Posterior cingulate gyrus (tissue), 11 donors: ENCODE measurements at regions not wholly inside any gene's neighbourhood (a gene's known extent, or its start where the extent isn't known, plus 50 kb on each side); places are given as distances from the start of the nearest gene placed in this dataset.
A peak's percentile ranks its signal among the peaks of the same experiment; 100 is the strongest.

Source experiments
- DNase-seq, 10 donors: peaks; one replicate each; pipeline versions ENCODE4 v3.0.0 to v3.0.0-alpha.2; 2020 to 2021; ENCODE audit warnings: mixed read lengths in 3 of 10
- intact Hi-C: fragments of 100-400 bp; cut with DNase I; formaldehyde crosslinking; loops from one replicate; pipeline ENCODE4 v1.15.1; 2023

DNA sequence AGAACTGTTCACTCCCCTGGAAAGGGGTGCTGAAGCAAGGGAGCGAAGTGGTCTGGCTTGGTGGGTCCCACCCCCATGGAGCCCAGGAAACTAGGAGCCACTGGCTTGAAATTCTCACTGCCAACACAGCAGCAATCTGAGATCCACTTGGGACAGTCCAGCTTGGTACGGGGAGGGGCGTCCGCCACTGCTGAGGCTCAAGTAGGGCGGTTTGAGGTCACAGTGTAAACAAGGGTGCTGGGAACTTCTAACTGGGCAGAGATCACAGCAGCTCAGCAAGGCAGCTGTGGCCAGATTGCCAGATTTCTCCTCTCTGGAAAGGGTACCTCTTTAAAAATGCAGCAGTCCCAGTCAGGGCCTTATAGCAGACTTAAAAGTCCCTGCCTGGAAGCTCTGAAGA lies 53.9 kb upstream of the GALNTL6 start:
- DNase-seq: no peak
- intact Hi-C loops: no loop called here

GRCh38 chr4:171751538-171751937 lies 61.7 kb upstream of the GALNTL6 start:
- intact Hi-C loops: no loop called here
- no peak for DNase-seq

- intact Hi-C loops: no loop called here
- DNase-seq: no peak
Measured at GRCh38 chr4:171746418-171746817, 66.8 kb upstream of the GALNTL6 start.

GRCh38 chr4:171742436-171742835 lies 70.8 kb upstream of the GALNTL6 start:
- intact Hi-C loops: no loop called here
- no peak for DNase-seq

DNA sequence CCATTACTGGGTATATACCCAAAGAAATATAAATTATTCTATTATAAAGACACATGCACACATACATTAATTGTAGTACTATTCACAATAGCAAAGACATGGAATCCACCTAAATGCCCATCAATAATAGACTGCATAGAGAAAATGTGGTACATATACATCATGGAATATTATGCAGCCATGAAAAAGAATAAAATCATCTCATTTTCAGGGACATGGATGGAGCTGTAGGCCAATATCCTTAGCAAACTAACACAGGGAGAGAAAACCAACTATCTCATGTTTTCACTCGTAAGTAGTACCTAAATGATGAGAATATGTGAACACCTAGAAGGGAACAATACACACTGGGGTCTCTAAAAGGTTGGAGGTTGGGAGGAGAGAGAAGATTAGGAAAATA lies 86.0 kb upstream of the GALNTL6 start:
- intact Hi-C loops: no loop called here

GRCh38 chr4:171721937-171722336 lies 91.3 kb upstream of the GALNTL6 start:
- no peak for DNase-seq
- intact Hi-C loops: no loop called here

More for the DNA sequence above, 86.0 kb upstream of the GALNTL6 start:
- no peak for DNase-seq

- DNase-seq: no peak
- intact Hi-C loops: no loop called here
Measured at GRCh38 chr4:171719691-171720090, 93.5 kb upstream of the GALNTL6 start.

DNA sequence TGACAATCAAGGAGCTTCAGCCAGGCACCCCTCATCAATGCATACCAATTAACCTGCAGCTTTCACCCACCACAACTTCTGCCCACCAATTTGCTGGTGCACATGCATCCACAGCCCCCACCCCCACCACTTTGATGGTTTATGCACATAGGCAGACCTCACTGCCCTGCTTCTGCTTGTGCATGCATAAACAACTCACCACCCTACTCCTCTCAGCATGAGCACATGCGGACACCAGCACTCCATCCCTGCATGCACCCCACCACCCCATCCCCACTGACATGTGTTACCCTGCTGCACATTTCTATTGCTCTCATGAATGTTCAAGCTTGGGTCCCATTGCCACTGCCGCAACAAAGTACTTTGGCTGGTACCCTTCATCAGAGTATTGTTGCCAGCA lies 94.5 kb upstream of the GALNTL6 start:
- DNase-seq: peak in 1 of 10 donors; percentile 42
- intact Hi-C loops: no loop called here

DNA sequence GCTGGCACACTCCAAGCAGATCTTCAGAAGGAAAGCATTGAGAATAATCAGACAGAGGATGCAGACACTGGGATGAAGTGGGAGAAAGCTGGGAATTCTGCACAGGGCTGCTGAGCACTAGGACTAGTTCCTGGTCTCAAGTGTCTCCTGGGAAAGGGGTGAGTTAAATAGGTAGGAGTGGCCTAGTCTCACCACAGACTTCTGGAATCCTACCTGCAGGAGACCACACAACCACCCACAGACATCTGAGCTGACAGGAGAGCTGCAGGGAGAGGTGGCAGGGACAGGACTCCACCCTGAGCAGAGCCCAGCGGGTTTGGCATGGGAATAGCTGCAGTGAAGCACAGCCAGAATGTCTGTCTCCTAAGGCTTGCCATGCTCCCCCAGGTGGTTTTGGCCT lies 95.1 kb upstream of the GALNTL6 start:
- no peak for DNase-seq
- intact Hi-C loops: no loop called here

DNA sequence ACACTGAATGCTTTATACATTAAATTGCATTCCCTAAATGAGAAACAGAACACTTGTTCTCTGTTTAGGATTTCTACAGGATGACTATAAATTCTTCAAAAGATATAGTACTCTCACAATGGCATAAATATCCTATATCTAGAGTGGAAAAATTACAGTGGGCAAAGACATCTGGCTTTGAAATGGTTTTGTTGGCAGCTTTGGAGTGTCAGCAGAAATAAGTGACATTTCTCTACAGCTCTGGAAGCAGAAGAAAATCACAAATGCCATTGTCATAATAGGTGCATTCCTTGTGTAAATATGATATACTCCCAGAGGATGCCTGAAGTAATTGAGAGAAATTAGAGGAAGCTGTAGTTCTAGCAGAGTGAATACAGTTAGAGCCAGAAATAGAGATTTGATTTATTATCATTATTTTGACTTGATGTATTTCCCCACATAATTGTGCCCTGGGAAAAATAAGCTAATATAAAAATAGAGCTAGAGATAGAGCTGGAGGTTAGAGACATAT lies 95.9 kb upstream of the GALNTL6 start:
- intact Hi-C loops: no loop called here
- no peak for DNase-seq

- intact Hi-C loops: no loop called here
- DNase-seq: peak in 1 of 10 donors; percentile 41
Measured at GRCh38 chr4:171715973-171716372, 97.2 kb upstream of the GALNTL6 start.

DNA sequence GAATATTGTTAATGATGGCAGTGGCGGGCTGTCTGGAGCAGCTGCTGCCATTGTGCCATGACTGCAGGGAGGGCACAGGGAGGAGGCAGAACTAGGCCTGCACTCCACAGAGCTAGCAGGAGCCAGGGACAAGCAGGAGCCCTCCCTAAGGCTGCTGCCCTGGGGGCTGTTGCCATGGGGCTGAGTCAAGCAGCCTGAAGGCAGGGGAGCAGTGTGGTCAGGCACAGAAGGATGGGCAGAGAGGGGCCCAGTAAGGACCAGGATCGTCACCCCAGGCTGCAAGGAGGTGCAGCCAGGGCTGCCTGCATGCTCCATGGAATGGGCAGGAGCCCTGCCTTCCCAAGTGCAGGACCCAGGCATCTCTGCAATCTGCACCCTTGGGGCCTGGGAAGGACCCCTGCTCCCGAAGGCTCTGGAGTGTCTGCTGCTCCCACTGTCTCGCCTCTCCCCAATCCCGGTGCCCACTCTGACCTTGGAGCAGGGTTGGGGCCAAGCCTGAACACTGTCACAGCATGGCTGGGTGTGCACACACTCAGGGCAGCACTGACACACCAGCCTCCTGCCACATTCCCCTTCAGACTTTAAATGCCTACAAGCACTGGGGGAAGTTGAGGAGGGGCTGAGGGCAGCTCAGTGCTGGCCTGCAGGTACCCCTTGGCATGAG lies 98.3 kb upstream of the GALNTL6 start:
- peak in 2 of 10 donors; percentile 42 to 55 for DNase-seq
- intact Hi-C loops: no loop called here

DNA sequence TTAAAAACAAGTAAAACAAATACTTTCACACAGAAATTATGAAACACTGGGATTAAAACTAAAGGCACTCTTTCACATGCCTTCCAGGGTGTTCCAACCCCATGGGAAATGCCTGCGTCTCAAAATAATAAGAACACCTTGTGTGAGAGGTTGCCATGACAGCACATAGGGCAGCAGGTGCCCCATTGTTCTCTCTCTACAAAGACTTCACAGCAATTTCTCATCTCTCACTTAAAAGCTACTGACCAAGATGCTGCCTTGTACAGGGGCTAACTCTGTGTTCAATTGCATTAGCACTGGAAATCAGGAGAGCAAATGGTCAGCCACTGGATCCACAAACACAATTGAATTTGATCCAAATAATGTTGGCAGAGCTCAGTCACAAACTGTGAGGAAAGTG lies 102.5 kb upstream of the GALNTL6 start:
- intact Hi-C loops: no loop called here
- DNase-seq: no peak

GRCh38 chr4:171676555-171677215 lies 136.5 kb upstream of the GALNTL6 start:
- no peak for DNase-seq
- intact Hi-C loops: no loop called here

DNA sequence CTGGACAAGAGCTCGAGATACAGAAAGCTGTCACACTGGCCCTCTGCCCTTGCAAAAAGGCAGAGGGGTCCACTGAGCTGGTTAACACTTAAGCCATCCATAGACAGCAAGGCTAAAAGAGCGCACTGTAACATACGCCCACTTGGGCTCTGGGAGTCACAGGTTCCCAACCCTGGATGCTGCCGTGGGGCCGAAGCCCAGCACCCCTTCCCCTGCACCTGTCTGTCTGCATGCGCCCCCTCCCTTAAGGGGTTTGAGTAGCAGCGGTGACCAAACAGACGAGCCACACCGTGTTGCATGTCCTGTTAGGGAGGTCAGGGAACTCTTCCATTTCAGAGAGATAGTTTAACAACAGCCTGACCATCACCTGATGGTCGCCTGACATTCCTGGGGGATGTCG lies 138.4 kb upstream of the GALNTL6 start:
- DNase-seq: peak in 1 of 10 donors; percentile 67
- intact Hi-C loops: no loop called here

GRCh38 chr4:171668403-171668802 lies 144.8 kb upstream of the GALNTL6 start:
- intact Hi-C loops: no loop called here
- no peak for DNase-seq

- intact Hi-C loops: no loop called here
- no peak for DNase-seq
Measured at GRCh38 chr4:171667906-171668305, 145.3 kb upstream of the GALNTL6 start.

- DNase-seq: no peak
- intact Hi-C loops: no loop called here
Measured at GRCh38 chr4:171651071-171651470, 162.1 kb upstream of the GALNTL6 start.

DNA sequence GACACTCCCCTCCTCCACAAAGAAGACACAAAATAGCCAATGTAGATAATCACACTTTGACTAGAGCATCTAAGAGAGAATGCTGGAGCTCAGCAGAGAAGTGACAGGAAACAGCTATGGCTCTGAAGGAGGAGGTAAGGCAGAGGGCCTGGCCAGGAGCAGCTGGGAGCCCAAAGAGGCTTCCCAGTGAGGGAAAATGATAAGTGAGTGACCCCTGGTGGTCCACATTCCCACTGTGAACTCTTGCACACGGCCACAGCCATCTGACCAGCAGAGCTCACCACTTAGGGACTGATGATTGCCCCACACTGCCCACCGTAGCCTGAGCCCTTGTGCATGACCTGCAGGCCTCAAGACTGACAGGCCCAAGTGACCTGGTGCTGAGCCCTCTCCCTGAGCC lies 162.7 kb upstream of the GALNTL6 start:
- no peak for DNase-seq
- intact Hi-C loops: no loop called here

DNA sequence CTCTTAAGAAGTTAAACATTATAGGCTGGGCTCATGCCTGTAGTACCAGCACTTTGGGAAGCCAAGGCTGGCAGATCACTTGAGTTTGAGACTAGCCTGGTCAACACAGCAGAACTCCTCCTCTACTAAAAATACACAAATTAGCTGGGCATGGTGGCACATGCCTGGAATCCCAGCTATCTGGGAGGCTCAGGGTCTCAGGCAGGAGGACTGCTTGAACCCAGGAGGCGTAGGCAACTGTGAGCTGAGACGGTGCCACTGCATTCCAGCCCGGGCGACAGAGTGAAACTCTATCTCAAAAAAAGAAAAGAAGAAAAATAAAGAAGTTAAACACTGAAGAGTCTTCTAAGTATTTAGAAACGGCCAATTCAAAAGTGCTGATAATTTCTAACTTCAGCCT lies 164.3 kb upstream of the GALNTL6 start:
- intact Hi-C loops: no loop called here
- DNase-seq: no peak

GRCh38 chr4:171646984-171647383 lies 166.2 kb upstream of the GALNTL6 start:
- intact Hi-C loops: no loop called here
- DNase-seq: no peak

- DNase-seq: no peak
- intact Hi-C loops: no loop called here
Measured at GRCh38 chr4:171644430-171645057, 168.7 kb upstream of the GALNTL6 start.
